Right lobe of liver (tissue), 4 donors: ENCODE measurements at regions not wholly inside any gene's neighbourhood (a gene's known extent, or its start where the extent isn't known, plus 50 kb on each side); places are given as distances from the start of the nearest gene placed in this dataset.

Source experiments
- POLR2A ChIP-seq: fragments of 450-650 bp; IDR thresholded peaks from one replicate; pipeline ENCODE4 v1.6.1; 2017; ENCODE audit warnings: antibody characterized with exemption, mild to moderate bottlenecking
- TF ChIP-seq, protein P1 (sequence below), 4 donors: fragments of 200-600 bp in 3 of 4; fragments of 450-650 bp in 1 of 4; IDR thresholded peaks; one replicate each; pipeline versions ENCODE4 v1.5.1 to v1.8.0; 2016 to 2022; ENCODE audit warnings: antibody characterized with exemption in 4 of 4, mild to moderate bottlenecking in 2 of 4
- donor health status: DM: no; HTN: no; CAD: no.
- donor health status: DM: no; HTN: no; CAD: no.
- donor health status: DM: no; HTN: yes; CAD: no.

DNA sequence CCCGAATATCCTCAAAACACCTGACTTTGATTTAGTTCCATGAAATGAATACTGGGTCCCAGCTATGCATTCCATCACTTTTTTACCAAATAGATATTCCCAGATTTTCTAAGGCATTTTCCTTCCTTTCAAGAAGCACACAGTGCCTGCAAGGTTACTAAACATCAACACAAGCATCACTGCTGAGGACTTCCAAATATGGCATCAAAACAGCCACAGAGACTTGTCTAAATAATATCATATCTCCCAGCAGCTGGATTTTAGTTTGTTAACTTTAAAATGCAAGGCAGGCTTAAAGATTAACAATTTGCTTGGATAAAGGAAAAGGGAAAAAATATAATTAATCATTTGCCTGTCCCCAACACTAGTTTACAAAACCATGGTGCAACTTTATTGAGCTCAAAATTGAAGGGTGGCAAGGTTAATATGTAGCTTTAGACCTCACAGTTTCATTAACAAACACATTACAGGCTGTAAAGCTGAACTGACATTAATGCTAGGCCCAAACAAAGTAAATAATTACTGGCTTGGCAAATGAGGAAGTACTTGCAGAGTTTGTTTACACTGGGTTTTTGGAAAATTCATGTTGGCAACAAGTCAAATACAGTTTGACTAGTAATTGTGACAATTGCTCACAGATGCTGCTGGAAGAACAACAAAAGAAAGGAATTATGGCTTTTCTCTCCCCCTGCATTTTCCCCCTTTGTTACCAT, 401.7 kb upstream of the CDIN1 start:
- TF ChIP-seq, protein P1, sequence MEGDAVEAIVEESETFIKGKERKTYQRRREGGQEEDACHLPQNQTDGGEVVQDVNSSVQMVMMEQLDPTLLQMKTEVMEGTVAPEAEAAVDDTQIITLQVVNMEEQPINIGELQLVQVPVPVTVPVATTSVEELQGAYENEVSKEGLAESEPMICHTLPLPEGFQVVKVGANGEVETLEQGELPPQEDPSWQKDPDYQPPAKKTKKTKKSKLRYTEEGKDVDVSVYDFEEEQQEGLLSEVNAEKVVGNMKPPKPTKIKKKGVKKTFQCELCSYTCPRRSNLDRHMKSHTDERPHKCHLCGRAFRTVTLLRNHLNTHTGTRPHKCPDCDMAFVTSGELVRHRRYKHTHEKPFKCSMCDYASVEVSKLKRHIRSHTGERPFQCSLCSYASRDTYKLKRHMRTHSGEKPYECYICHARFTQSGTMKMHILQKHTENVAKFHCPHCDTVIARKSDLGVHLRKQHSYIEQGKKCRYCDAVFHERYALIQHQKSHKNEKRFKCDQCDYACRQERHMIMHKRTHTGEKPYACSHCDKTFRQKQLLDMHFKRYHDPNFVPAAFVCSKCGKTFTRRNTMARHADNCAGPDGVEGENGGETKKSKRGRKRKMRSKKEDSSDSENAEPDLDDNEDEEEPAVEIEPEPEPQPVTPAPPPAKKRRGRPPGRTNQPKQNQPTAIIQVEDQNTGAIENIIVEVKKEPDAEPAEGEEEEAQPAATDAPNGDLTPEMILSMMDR (IDR thresholded peaks at IDR 0.05) = peak in 1 of 4 donors; percentile 13
- no peak for TF ChIP-seq POLR2A
